Liver (tissue), 3 donors: ENCODE measurements at regions not wholly inside any gene's neighbourhood (a gene's known extent, or its start where the extent isn't known, plus 50 kb on each side); places are given as distances from the start of the nearest gene placed in this dataset.
"Not testable (repeated sequence)": the region's sequence is repeated elsewhere in the genome, so short reads cannot be mapped to it uniquely, and the experiment has no call there.

Experiments used
- CTCF ChIP-seq: fragments of 150-350 bp; IDR thresholded peaks from 2 replicates; pipeline ENCODE4 v1.5.1; 2017; ENCODE audit warnings: improper control_type of control experiment, low read depth, low read length; ENCODE audit not compliant: missing input control
- EGR1 ChIP-seq, 2 donors: IDR thresholded peaks; 2 replicates each; pipeline ENCODE4 v1.6.1; 2016 to 2018; ENCODE audit warnings: antibody characterized with exemption in 2 of 2, low read depth in 2 of 2
- FOXA1 ChIP-seq: IDR thresholded peaks from 2 replicates; pipeline ENCODE4 v1.6.1; 2016; ENCODE audit warnings: antibody characterized with exemption
- GABPA ChIP-seq, 2 donors: IDR thresholded peaks in 1 of 2; conservative IDR thresholded peaks in 1 of 2; 2 replicates each; pipeline ENCODE4 v1.6.1; 2016; ENCODE audit warnings: antibody characterized with exemption in 2 of 2, mild to moderate bottlenecking in 1 of 2, moderate library complexity in 1 of 2
- HNF4A ChIP-seq, 2 donors: conservative IDR thresholded peaks; 2 replicates each; pipeline ENCODE4 v1.6.1; 2016; ENCODE audit warnings: antibody characterized with exemption in 2 of 2, mild to moderate bottlenecking in 2 of 2
- JUND ChIP-seq, 2 donors: IDR thresholded peaks; 2 replicates each; pipeline ENCODE4 v1.6.1; 2016; ENCODE audit warnings: antibody characterized with exemption in 2 of 2
- RAD21 ChIP-seq, 2 donors: IDR thresholded peaks; 2 replicates each; pipeline ENCODE4 v1.6.1; 2016; ENCODE audit warnings: antibody characterized with exemption in 2 of 2, mild to moderate bottlenecking in 2 of 2
- REST ChIP-seq: IDR thresholded peaks from 2 replicates; pipeline ENCODE4 v1.6.1; 2016; ENCODE audit warnings: antibody characterized with exemption, mild to moderate bottlenecking
- RXRA ChIP-seq, 2 donors: IDR thresholded peaks; 2 replicates each; pipeline ENCODE4 v1.6.1; 2017 to 2018; ENCODE audit warnings: antibody characterized with exemption in 2 of 2, mild to moderate bottlenecking in 1 of 2
- SP1 ChIP-seq: IDR thresholded peaks from 2 replicates; pipeline ENCODE4 v1.6.1; 2018; ENCODE audit warnings: antibody characterized with exemption, mild to moderate bottlenecking
- YY1 ChIP-seq: IDR thresholded peaks from 2 replicates; pipeline ENCODE4 v1.6.1; 2016; ENCODE audit warnings: antibody characterized with exemption, mild to moderate bottlenecking
- ZBTB33 ChIP-seq: IDR thresholded peaks from 2 replicates; pipeline ENCODE4 v1.6.1; 2016; ENCODE audit warnings: antibody characterized with exemption
- TF ChIP-seq, protein P1 (sequence below): IDR thresholded peaks from 2 replicates; pipeline ENCODE4 v1.6.1; 2016; ENCODE audit warnings: antibody characterized with exemption
- TF ChIP-seq, protein P2 (sequence below): IDR thresholded peaks from 2 replicates; pipeline ENCODE4 v1.6.1; 2016; ENCODE audit warnings: antibody characterized with exemption
- donor health status: healthy.
- donor health status: healthy.

DNA sequence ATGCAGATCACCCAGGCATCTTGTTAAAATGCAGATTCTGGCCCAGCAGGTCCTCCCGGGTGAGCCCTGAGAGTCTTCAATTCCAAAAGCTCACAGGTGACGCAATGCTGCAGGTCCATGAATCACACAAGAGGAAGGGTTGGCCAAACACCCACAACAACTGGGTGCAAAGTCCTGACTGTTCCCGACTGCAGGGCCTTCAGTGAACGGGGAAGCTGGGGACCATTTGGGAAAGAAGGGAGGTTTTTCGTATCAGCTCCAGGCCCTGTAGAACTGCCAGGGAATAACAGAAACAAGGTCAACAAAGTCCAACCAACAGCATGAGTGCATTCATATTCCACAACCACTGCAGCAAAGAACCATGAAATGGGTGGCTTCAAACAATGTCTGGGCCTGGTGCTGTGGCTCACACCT, 106.1 kb upstream of the ROPN1B start:
- peak; percentile 28 to 48 for TF ChIP-seq RAD21 (IDR thresholded peaks at IDR 0.05)
- peak; percentile 83 to 87 for TF ChIP-seq JUND (IDR thresholded peaks at IDR 0.05)
- not testable (repeated sequence) for TF ChIP-seq CTCF; GABPA (IDR thresholded peaks at IDR 0.05 in 1 of 2, conservative IDR thresholded peaks at IDR 0.05 in 1 of 2); EGR1 (IDR thresholded peaks at IDR 0.05; ENCODE audit: low read depth in 2 of 2); FOXA1
- TF ChIP-seq, protein P1, sequence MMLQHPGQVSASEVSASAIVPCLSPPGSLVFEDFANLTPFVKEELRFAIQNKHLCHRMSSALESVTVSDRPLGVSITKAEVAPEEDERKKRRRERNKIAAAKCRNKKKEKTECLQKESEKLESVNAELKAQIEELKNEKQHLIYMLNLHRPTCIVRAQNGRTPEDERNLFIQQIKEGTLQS, result peak; percentile 86
- TF ChIP-seq, protein P2, sequence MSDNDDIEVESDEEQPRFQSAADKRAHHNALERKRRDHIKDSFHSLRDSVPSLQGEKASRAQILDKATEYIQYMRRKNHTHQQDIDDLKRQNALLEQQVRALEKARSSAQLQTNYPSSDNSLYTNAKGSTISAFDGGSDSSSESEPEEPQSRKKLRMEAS, result peak; percentile 36
- peak; percentile 60 for TF ChIP-seq REST
- peak; percentile 89 to 93 for TF ChIP-seq HNF4A (conservative IDR thresholded peaks at IDR 0.05)
- TF ChIP-seq ZBTB33, result peak; percentile 40
- peak; percentile 86 for TF ChIP-seq SP1
- TF ChIP-seq RXRA (IDR thresholded peaks at IDR 0.05), result peak; percentile 73 to 76
- TF ChIP-seq YY1, result peak; percentile 62
